A673 (cell line): ENCODE measurements at regions not wholly inside any gene's neighbourhood (a gene's known extent, or its start where the extent isn't known, plus 50 kb on each side); places are given as distances from the start of the nearest gene placed in this dataset.

Experiments
- BruUV-seq: library from RNA; stranded (reverse); fragments of 400-500 nt; replicated peaks from 2 replicates; lab custom pipeline; 2021; lab: Mats Ljungman, UMichigan
- CTCF ChIA-PET: fragments of 300-600 bp; sonication (Branson Sonifier 250); formaldehyde crosslinking; loops from one replicate; lab custom pipeline; 2022; ENCODE audit warnings: antibody characterized with exemption; lab: Charles Lee
- POLR2A ChIA-PET: fragments of 300-600 bp; sonication (Branson Sonifier 250); formaldehyde crosslinking; loops from one replicate; lab custom pipeline; 2022; ENCODE audit warnings: antibody characterized with exemption; ENCODE audit not compliant: low non-redundant PET; lab: Charles Lee
- DNase-seq: peaks from one replicate; pipeline ENCODE4 v3.0.0-alpha.2; 2015; ENCODE audit warnings: low spot score
- H3K27ac ChIP-seq: fragments of 200-600 bp; sonication (generic); 2 replicates; pipeline ENCODE4 v1.5.1; 2016; ENCODE audit warnings: mixed run types, low read depth, mild to moderate bottlenecking, mixed read lengths, antibody characterized with exemption, low read length; ENCODE audit not compliant: poor library complexity, severe bottlenecking
- H3K27me3 ChIP-seq: fragments of 200-600 bp; sonication (generic); replicated peaks from 2 replicates; pipeline ENCODE4 v1.6.1; 2017; ENCODE audit warnings: mixed run types, low read depth, mild to moderate bottlenecking, mixed read lengths, antibody characterized with exemption, low read length; ENCODE audit not compliant: insufficient read depth, poor library complexity
- H3K36me3 ChIP-seq: fragments of 200-600 bp; sonication (generic); 2 replicates; pipeline ENCODE4 v1.6.1; 2016; ENCODE audit warnings: mixed run types, mild to moderate bottlenecking, mixed read lengths, antibody characterized with exemption, low read length; ENCODE audit not compliant: insufficient read depth, poor library complexity, severe bottlenecking
- H3K4me1 ChIP-seq: fragments of 200-600 bp; sonication (generic); 2 replicates; pipeline ENCODE4 v1.6.1; 2017; ENCODE audit warnings: mixed run types, mild to moderate bottlenecking, mixed read lengths, antibody characterized with exemption, low read length; ENCODE audit not compliant: insufficient read depth, poor library complexity, severe bottlenecking
- H3K4me3 ChIP-seq: fragments of 200-600 bp; sonication (generic); 2 replicates; pipeline ENCODE4 v1.5.1; 2016; ENCODE audit warnings: low read depth, mixed run types, mild to moderate bottlenecking, mixed read lengths, low read length; ENCODE audit not compliant: poor library complexity, severe bottlenecking
- H3K9me3 ChIP-seq: fragments of 200-600 bp; sonication (generic); 2 replicates; pipeline ENCODE4 v1.6.1; 2016; ENCODE audit warnings: mixed run types, low read depth, mild to moderate bottlenecking, mixed read lengths, antibody characterized with exemption, low read length; ENCODE audit not compliant: poor library complexity, severe bottlenecking
- EZH2 ChIP-seq: fragments of 200-600 bp; sonication (generic); IDR thresholded peaks from 2 replicates; pipeline ENCODE4 v1.6.1; 2017; ENCODE audit warnings: borderline replicate concordance, low read depth, mild to moderate bottlenecking, mixed read lengths, antibody characterized with exemption, low read length; ENCODE audit not compliant: poor library complexity, severe bottlenecking
- intact Hi-C: fragments of 100-400 bp; cut with micrococcal nuclease; formaldehyde crosslinking; loops from one replicate; pipeline ENCODE4 v1.10.0; 2022; ENCODE audit not compliant: unreplicated experiment
- TF ChIP-seq, protein P1 (sequence below): fragments of 300-800, 200-600 bp; sonication (generic); conservative IDR thresholded peaks from 2 replicates; pipeline ENCODE4 v1.5.1; 2017; ENCODE audit warnings: low read depth, mild to moderate bottlenecking, antibody characterized with exemption, low read length, moderate library complexity, mixed read lengths

DNA sequence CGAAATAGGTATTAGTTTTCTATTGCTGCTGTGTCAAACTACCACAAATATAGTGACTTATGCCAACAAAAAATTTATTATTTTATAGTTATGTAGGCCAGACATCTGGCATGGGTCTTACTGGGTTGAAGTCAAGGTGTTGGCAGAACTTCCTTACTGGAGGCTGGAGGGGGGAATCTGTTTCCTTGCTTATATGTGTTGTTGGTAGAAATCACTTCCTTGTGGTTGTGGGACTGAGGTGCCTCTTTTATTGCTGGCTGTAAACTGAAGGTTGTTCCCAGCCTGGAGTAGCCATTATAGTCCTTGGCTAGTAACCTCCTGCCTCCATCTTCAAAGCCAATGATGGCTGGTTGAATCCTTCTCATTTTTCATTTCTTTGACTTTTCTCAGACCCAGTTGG, 439.8 kb upstream of the EEF2KMT start:
- DNase-seq: no peak
- H3K36me3 ChIP-seq: no peaks in the 10 kb centered on the region
- TF ChIP-seq, protein P1, sequence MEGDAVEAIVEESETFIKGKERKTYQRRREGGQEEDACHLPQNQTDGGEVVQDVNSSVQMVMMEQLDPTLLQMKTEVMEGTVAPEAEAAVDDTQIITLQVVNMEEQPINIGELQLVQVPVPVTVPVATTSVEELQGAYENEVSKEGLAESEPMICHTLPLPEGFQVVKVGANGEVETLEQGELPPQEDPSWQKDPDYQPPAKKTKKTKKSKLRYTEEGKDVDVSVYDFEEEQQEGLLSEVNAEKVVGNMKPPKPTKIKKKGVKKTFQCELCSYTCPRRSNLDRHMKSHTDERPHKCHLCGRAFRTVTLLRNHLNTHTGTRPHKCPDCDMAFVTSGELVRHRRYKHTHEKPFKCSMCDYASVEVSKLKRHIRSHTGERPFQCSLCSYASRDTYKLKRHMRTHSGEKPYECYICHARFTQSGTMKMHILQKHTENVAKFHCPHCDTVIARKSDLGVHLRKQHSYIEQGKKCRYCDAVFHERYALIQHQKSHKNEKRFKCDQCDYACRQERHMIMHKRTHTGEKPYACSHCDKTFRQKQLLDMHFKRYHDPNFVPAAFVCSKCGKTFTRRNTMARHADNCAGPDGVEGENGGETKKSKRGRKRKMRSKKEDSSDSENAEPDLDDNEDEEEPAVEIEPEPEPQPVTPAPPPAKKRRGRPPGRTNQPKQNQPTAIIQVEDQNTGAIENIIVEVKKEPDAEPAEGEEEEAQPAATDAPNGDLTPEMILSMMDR: no peak
- no peak for TF ChIP-seq EZH2
- H3K4me1 ChIP-seq: no peaks in the 10 kb centered on the region
- ChIA-PET POLR2A (no interaction called here), CTCF (no interaction called here)
- no peak overlapping the region for H3K27ac ChIP-seq
- no peaks in the 10 kb centered on the region for H3K27me3 ChIP-seq
- H3K4me3 ChIP-seq: no peak overlapping the region
- BruUV-seq: no TSS peak
- H3K9me3 ChIP-seq: no peaks in the 10 kb centered on the region
- intact Hi-C loops: no loop called here

DNA sequence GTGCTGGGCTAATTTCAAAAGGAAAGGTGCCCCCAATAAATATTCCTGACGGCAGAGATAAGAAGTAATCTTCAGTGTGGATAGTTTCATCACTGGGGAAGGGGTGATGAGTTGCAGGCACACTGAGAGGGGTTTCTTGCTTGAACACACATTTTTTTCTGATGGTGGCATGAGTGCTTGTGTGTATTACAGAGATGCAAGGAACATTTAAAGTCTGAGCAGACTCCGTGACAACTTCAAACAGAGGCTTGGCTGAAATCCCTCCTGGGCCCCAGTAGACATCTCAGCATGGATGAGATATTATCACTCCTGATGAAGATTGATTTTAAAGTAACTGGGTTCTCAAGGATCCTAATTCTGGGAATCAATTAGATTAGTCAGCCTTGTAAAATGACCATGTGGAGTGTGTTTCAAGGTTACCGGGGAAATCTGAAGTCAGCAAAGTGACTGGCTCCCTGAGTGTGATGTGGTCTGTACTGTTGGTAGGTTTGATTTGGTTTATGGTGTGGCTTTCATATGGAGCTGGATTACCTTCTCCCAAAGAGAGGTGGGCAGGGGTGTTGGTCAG, 435.8 kb upstream of the EEF2KMT start:
- no peaks in the 10 kb centered on the region for H3K9me3 ChIP-seq
- intact Hi-C loops: no loop called here
- no peak for DNase-seq

DNA sequence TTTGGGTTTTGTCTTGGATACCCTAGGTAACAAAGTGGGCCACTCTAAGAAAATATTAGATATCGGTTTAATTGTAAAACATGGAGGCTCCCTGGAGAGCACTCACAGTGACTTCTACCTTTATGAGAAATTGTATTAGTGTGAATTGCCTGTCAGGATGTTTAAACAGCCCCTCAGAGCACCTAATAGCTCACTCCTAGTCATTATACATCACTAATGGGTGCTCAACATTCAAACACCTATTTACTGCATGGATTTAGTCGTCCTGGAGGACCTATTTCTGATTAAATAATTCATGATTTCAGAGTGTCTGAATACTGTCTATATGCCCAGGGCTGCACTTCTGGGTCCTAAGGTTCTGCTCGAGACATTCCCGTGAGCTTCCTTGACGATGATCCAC, 430.2 kb upstream of the EEF2KMT start:
- intact Hi-C loops: no loop called here
- TF ChIP-seq, protein P1: no peak
- no peak for TF ChIP-seq EZH2
- H3K4me3 ChIP-seq: no peak overlapping the region
- ChIA-PET POLR2A (no interaction called here), CTCF (no interaction called here)
- DNase-seq: no peak
- no peak overlapping the region for H3K27ac ChIP-seq
- no peaks in the 10 kb centered on the region for H3K9me3 ChIP-seq
- no peaks in the 10 kb centered on the region for H3K27me3 ChIP-seq
- no peaks in the 10 kb centered on the region for H3K4me1 ChIP-seq
- BruUV-seq: no TSS peak
- H3K36me3 ChIP-seq: no peaks in the 10 kb centered on the region

More for the DNA sequence above, 435.8 kb upstream of the EEF2KMT start:
- no peaks in the 10 kb centered on the region for H3K36me3 ChIP-seq
- no peaks in the 10 kb centered on the region for H3K27me3 ChIP-seq
- H3K4me3 ChIP-seq: no peak overlapping the region
- H3K4me1 ChIP-seq: no peaks in the 10 kb centered on the region
- ChIA-PET CTCF (no interaction called here), POLR2A (no interaction called here)
- TF ChIP-seq, protein P1: no peak
- TF ChIP-seq EZH2: no peak
- no peak overlapping the region for H3K27ac ChIP-seq
- no TSS peak for BruUV-seq
